Activated T-helper 1 cell treated with anti-CD3 and anti-CD28 coated beads, Interleukin-2, amount 50 U/mL, for 16 hours (primary cell): ENCODE measurements at regions not wholly inside any gene's neighbourhood (a gene's known extent, or its start where the extent isn't known, plus 50 kb on each side); places are given as distances from the start of the nearest gene placed in this dataset.

ENCODE experiments used
- DNase-seq, 2 donors: peaks; one replicate each; pipeline ENCODE4 v3.0.0-alpha.2; 2020; ENCODE audit warnings: low read depth in 1 of 2, low spot score in 1 of 2

- no peak for DNase-seq
These were observed 284.4 kb upstream of the CDH4 start for GRCh38 chr20:60967431-60968316.

DNA sequence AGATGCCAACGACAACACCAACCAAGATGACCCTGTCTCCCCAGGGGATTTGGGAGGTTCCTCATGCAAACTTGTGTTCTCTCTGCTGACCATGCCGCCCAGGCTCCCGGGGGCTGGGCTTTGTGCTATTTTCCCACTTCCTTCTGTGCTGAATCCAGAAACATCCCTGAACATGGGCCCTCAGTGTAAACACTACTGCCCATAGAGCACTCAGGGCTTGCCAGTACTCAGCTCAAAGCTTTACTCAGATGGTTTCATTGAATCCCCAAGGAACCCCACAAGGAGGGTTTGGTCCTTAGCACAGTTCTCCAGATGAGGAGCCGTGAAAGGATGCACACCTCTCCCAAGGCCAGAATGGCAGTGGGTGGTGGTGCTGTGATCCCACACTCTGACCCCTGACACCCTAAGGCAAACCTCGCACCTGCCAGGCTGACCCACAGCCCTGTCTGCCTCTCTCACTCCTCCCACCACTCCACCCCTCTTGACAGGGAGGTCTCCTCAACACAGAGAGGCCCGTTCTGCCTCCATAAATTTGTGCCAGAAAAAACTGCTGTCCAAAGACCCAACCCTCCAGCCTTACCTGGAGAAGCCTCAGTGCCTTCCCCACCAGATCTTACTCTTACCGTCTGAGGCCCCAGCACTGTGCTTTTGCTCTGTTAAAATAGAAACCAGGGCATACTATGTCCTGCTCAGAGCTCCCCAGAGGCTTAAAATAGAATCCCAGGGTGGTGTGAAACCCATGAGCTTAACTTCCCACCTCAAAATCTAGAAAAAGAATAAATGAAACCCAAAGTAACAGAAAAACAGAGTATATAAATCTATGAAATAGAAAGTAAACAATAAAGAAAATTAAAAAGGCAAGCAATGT lies 283.0 kb upstream of the CDH4 start:
- no peak for DNase-seq

DNA sequence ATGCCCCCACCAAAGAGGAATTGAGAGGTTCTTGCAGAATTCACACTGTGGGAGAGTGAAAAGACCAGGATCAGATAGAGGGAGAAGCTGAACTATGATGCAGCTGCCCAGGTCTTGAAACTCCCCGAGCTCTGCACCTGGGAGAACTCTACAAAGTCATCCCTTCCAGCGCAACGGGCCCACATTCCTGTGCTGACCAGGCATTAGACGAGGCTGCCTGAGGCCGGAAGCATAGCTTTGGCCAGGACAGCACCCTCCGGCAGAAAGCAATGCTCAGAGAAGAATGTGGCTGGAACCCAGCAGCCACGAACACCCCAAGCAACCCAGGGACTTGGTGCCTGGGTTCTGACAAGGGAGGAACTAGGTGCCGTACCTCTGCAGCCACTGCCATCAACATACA lies 281.5 kb upstream of the CDH4 start:
- DNase-seq: no peak

DNA sequence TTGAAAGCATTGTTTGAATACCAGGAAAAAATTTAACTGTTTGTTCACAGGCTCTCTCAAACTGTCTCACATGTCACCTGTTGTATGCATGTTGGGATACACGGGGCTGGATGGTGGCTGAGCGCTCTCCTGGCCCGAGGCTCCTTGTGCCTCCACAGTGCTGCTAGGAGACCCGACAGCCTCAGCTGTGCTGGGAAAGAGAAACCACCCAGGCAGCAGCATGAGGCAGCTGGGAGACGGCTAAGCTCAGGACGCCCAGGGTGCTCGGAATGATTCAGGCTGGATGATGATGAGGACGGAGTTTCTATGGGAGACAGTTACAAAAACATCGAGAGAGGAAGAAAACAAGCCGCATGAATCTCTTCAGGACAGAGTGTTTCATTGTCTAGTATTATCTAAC lies 278.0 kb upstream of the CDH4 start:
- DNase-seq: no peak

DNA sequence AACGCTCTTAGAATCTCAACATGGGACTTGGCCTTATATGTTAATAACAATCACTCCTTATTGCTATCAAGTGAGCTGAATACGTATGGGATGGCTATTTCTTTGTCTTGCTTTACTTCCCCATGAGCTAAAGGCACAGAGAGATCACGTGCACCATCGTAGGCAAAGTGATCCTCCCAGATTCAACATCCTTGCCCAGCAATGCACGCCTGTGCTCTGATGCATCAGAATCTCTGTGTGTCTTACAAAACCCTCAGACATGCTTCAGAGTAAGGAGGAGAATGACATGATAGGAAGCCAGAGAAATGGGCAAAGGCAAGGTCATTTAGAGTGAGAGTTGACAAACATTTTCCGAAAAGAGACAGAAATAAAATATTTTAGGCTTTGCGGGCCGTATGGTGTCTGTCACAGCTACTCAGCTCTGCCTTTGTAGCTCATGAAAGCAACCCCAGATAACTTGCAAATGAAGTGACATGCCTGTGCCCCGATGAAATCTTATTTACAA lies 277.6 kb upstream of the CDH4 start:
- DNase-seq: no peak

GRCh38 chr20:60976139-60976538 lies 275.9 kb upstream of the CDH4 start:
- no peak for DNase-seq

GRCh38 chr20:60976913-60977312 lies 275.1 kb upstream of the CDH4 start:
- no peak for DNase-seq

DNA sequence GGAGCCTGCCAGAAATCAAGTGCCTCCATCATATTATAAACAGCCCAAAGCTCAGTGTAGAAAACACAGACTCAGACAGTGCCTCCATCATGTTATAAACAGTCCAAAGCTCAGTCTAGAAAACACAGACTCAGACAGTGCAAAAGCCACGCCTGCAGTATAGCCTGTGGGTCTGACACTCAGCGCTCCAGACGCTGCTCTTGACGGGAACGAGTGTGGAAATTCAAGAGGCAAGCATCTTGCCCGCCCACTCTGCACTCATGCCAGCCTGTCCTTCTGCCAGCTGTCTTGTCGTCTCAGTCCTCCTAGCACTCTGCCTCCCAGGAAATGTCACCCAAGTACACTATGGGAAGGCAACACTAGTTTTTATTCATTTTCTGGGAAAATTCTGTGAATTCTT lies 274.2 kb upstream of the CDH4 start:
- no peak for DNase-seq

DNA sequence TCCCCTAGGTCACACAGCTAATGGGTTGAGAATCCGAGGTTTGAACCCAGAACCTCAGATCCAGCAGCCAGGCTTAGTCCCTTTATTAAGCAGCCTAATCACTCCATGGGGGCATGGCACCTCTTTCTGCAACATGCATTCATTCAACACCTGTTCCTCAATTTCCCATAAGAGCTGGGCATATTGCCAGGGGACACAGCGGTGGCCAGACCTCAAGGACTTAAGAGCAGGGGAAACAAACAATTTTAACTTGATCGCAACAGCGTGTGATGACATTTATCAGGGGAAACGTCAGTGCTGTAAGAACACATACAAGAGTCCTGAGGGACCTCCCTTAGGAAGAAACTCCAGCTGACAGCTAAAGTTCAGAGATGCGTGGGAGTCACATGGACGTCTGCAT lies 267.4 kb upstream of the CDH4 start:
- no peak for DNase-seq

DNA sequence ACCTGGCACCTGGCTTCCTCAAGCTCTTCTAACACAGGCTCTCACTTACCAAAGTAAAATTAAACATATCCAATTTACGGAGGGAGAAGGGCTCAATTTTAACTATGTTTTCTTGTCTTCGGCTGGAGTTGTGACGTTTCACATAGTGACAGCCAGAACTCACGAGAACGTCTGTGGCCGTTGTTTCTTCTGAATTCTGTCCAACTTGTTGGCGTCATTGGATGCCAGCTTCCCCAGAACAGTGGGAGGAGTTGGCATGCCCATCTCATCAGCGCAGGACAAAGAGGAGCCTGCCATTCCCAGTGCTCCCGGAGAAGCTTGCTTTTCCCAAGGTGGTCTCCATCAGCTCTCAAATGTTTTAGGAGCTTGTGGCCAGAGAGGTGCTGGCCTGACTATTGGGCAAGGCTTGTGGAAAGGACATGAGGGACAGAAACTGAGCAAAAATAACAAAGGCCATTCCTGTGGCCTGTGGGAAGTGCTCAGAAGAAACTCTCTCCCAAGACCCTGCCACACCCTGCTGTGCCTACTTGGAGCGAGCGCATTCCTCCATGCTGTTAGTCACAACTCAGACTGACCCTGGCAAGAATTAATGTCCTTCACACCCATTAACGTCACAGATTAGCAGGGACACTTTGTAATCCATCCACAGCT lies 265.4 kb upstream of the CDH4 start:
- DNase-seq: no peak

DNA sequence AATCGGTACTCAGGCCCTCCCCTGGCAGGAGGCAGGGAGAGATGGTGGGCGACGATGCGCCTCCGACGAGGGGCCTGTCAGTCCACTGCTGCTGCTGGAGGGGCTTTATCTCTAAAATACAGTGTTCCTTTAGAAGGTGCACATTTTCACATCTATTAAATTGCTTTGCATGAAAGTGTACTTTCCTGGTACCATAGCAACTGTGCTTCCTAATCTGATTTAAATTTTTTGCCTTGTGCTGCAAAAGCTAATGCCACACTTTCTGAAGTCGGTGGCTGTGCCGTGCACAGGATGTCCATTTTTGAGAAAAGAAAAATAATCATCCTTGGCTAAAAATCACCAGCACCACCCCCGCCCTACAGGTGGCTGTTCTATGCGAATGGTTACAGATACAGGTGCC lies 262.0 kb upstream of the CDH4 start:
- DNase-seq: no peak

DNA sequence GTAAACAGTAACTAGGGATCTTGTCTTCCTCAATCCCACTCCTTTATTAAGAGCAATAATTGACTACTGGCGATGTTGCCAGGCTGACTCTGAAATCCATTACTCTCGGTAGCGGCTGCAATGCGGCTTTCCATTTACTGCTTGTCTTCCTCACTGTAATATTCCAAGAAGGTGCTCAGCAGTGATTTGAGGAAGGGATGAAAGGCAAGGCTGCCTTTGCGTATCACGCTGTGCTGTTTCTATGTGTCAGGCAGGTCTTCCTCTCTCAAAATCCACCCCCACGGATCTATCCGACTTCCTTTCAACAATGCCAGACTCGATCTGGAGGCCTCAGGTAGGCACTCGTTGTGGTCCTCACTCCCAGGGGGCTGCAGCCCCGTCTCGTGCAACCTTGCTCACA lies 261.4 kb upstream of the CDH4 start:
- DNase-seq: no peak

GRCh38 chr20:60993433-60994044 lies 258.5 kb upstream of the CDH4 start:
- DNase-seq: no peak

GRCh38 chr20:60999250-60999649 lies 252.8 kb upstream of the CDH4 start:
- DNase-seq: no peak

DNA sequence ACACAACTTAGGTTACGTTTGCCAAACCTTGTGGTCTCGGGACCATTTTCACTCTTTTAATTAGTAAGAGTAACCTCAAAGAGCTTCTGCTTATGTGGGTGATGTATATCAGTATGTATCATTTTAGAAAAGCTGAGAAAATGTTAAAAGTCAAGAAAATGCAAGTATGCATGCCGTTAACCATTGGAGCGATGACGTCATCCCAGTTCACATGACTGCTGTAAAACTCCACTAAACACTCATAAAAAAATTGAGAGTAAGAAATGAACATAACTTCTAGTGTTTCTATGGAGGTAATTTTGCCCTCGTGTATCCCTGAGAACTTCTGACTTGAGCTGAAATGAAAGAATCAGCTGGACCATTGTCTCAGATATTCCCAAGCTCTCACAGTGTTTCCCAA lies 250.0 kb upstream of the CDH4 start:
- no peak for DNase-seq

- no peak for DNase-seq
These were observed 237.6 kb upstream of the CDH4 start for GRCh38 chr20:61014491-61014890.

- no peak for DNase-seq
These were observed 236.5 kb upstream of the CDH4 start for GRCh38 chr20:61015602-61016001.

DNA sequence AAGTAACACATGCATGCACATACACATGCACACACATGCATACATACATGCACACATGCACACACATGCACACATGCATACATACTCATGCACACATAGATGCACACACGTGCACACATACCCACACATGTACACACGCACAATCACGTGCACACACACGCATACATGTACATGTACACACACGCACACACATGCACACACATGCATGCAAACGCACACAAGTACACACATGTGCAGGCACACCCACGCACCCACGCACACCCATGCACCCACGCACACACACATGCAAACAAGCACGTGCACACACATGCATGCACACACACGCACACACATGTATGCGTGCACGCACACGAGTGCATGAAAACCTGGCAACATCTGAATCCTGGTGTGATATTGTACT lies 232.7 kb upstream of the CDH4 start:
- no peak for DNase-seq

DNA sequence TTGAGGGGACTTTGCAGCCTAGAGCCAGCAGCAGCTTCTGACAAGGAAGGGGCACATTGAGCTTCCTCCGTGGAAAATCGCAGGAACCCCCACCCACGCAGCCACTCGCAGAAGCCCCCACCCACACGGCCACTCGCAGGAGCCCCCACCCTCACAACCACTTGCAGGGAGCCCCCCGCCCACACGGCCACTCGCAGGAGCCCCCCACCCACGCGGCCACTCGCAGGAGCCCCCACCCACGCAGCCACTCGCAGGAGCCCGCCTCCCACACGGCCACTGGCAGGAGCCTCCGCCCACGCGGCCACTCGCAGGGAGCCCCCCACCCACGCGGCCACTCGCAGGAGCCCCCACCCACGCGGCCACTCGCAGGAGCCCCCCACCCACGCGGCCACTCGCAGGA lies 228.4 kb upstream of the CDH4 start:
- DNase-seq: no peak

- no peak for DNase-seq
These were observed 227.7 kb upstream of the CDH4 start for GRCh38 chr20:61024390-61024789.

GRCh38 chr20:61025536-61025935 lies 226.5 kb upstream of the CDH4 start:
- DNase-seq: no peak
